Keratinocyte (primary cell): ENCODE measurements at regions not wholly inside any gene's neighbourhood (a gene's known extent, or its start where the extent isn't known, plus 50 kb on each side); places are given as distances from the start of the nearest gene placed in this dataset.

Experiments
- EZH2 ChIP-seq: IDR thresholded peaks from one replicate; pipeline ENCODE4 v1.6.1; 2012; ENCODE audit warnings: inconsistent platforms, mild to moderate bottlenecking, low read length, moderate library complexity
- TF ChIP-seq, protein P1 (sequence below), 3 experiments: IDR thresholded peaks in 1 of 3; conservative IDR thresholded peaks in 1 of 3; optimal IDR thresholded peaks in 1 of 3; 2 replicates in 2 of 3; 3 replicates in 1 of 3; pipeline versions ENCODE3 to v1.5.1; 2011; ENCODE audit warnings: low read length in 3 of 3, mild to moderate bottlenecking in 3 of 3, moderate library complexity in 2 of 3, control low read depth in 1 of 3, inconsistent platforms in 1 of 3; ENCODE audit not compliant: insufficient read depth in 2 of 3; ENCODE audit errors: extremely low read depth in 1 of 3

DNA sequence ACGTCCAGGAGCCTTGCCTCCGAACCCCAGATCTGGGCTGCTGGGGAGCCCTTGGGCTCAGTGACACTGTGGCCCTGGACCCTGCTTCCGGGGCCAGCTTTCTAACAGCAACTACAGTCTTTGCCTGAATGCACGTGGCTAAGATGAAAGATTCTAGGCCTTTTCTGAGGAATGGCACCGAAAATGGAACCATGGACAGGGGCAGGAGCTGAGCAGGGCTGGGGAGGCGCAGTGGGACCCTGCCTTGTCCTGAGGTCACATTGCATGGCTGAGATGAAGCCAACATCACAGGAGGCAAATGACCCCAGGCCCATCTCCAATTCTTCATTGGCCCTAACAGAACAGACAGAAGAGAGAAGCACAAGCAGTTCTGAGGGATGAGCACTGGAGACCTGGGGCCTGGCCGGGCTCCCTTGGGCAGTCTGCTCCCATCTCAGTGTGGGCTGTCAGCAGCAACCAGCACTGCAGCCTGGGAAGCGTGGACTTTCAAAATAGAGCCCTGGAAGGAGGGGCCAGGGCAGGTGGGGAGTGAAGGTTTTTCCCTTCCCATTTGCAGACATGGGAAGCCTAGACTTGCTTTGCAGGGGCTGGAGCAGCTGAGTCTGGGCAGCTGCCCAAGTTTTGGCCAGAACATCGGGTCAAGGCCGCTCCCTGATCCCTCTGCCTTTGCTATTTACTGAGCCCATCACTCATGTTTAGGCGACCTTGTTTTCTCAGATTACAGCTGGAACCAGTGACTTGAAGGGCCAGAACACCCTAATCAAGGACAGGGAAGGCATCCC, 114.4 kb upstream of the TCERG1L start:
- TF ChIP-seq, protein P1, sequence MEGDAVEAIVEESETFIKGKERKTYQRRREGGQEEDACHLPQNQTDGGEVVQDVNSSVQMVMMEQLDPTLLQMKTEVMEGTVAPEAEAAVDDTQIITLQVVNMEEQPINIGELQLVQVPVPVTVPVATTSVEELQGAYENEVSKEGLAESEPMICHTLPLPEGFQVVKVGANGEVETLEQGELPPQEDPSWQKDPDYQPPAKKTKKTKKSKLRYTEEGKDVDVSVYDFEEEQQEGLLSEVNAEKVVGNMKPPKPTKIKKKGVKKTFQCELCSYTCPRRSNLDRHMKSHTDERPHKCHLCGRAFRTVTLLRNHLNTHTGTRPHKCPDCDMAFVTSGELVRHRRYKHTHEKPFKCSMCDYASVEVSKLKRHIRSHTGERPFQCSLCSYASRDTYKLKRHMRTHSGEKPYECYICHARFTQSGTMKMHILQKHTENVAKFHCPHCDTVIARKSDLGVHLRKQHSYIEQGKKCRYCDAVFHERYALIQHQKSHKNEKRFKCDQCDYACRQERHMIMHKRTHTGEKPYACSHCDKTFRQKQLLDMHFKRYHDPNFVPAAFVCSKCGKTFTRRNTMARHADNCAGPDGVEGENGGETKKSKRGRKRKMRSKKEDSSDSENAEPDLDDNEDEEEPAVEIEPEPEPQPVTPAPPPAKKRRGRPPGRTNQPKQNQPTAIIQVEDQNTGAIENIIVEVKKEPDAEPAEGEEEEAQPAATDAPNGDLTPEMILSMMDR (optimal IDR thresholded peaks at IDR 0.05 in 1 of 3, IDR thresholded peaks at IDR 0.05 in 1 of 3, conservative IDR thresholded peaks at IDR 0.05 in 1 of 3; ENCODE audit: extremely low read depth in 1 of 3, insufficient read depth in 2 of 3, low read length in 3 of 3): no peak
- no peak for TF ChIP-seq EZH2
